ENCODE measurements at regions not wholly inside any gene's neighbourhood (a gene's known extent, or its start where the extent isn't known, plus 50 kb on each side); places are given as distances from the start of the nearest gene placed in this dataset.

DNA sequence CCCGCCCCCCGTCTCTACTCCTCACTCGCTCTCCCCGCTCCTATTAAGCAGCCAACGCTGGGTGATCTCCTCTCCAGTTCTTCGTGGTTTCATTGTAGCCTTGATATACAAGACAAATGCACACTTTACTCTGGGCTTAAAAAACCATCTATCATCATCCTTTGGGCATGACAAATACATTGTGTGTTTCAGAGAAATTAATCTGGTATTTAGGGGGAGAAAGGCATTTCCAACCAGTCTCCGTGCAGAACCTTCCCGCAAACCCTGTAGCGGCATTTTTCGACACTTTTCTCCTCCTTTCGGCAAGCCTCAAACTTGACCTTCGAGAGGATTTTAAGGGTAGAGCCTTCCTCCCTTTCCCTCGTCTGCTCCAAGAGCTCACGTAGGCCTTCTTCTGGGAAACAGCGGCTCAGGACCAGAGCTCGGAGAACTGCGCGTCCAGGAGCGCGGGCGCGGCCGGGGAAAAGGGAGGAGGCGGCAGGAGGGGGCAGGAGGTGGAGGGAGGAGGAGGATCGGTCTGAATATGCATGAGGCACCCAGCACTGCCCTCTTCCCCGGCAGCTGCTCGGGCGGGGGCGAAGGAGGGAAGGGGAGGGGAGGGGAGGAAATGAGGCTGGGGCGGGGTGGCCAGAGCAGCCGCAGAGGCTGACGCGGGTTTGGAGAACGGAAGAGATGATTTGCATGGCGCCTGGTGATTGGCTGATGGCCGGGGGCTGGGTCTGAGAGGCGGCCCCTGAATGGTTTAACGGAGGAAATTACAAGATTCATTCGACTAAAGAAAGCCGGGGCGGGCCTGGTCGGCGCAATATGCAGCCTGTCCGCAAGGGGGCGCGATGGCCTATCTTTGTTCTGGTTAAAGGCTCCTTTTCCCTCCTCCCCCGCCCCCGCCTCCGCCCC is 127.5 kb downstream of the TMEM161B start:
- no peak for TF ChIP-seq EP300 (IDR thresholded peaks at IDR 0.05)
- TF ChIP-seq, protein P1, sequence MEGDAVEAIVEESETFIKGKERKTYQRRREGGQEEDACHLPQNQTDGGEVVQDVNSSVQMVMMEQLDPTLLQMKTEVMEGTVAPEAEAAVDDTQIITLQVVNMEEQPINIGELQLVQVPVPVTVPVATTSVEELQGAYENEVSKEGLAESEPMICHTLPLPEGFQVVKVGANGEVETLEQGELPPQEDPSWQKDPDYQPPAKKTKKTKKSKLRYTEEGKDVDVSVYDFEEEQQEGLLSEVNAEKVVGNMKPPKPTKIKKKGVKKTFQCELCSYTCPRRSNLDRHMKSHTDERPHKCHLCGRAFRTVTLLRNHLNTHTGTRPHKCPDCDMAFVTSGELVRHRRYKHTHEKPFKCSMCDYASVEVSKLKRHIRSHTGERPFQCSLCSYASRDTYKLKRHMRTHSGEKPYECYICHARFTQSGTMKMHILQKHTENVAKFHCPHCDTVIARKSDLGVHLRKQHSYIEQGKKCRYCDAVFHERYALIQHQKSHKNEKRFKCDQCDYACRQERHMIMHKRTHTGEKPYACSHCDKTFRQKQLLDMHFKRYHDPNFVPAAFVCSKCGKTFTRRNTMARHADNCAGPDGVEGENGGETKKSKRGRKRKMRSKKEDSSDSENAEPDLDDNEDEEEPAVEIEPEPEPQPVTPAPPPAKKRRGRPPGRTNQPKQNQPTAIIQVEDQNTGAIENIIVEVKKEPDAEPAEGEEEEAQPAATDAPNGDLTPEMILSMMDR (IDR thresholded peaks at IDR 0.05) = peak; percentile 55
- TF ChIP-seq, protein P2, sequence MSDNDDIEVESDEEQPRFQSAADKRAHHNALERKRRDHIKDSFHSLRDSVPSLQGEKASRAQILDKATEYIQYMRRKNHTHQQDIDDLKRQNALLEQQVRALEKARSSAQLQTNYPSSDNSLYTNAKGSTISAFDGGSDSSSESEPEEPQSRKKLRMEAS (IDR thresholded peaks at IDR 0.05) = no peak
- no peak for TF ChIP-seq HOXA7 (CRISPR knock-in tag; IDR thresholded peaks at IDR 0.05)
- TF ChIP-seq, protein P3, sequence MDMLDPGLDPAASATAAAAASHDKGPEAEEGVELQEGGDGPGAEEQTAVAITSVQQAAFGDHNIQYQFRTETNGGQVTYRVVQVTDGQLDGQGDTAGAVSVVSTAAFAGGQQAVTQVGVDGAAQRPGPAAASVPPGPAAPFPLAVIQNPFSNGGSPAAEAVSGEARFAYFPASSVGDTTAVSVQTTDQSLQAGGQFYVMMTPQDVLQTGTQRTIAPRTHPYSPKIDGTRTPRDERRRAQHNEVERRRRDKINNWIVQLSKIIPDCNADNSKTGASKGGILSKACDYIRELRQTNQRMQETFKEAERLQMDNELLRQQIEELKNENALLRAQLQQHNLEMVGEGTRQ (IDR thresholded peaks at IDR 0.05) = no peak
